NCI-H1436 (cell line): ENCODE measurements at regions not wholly inside any gene's neighbourhood (a gene's known extent, or its start where the extent isn't known, plus 50 kb on each side); places are given as distances from the start of the nearest gene placed in this dataset.

Experiments
- DNase-seq: peaks from one replicate; lab custom pipeline; 2025; lab: John Stamatoyannopoulos, UW

DNA sequence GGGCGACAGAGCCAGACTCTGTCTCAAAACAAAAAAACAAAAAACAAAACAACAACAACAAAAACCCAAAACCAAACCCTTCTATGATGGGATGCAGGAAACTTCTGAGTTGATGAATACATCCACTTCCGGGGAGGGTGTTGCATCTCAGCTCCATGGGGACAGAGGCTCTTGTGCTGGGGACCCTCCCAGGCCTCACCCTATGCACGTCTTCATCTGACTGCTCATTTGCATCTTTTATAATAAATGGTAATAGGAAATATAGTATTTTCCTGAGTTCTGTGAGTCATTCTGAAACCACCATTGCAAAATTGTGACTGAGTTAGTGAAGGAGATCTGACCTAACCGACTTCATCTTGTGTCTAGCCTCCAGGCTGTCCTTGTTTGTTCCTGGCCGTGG is 109.5 kb upstream of the SLC28A3 start:
- DNase-seq = no peak

DNA sequence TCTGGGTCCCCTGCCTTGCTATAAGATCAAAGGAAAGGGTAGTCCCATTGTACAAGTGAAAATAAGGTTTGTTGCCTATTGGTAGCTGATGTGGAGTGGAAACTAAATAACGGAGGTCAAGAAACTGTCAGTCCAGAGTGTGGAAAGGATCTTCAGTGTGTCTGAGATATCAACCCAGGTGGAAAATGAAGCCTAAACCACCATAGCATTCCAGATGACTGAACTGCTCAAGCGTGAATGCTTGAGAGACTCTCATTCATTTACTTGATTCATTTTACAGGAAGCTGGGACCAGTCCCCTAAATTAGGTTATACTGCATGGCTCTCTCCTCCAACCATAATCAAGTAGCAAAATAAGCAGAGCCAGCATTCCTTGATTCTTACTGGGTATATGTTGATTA is 116.0 kb upstream of the SLC28A3 start:
- DNase-seq = no peak

GRCh38 chr9:84460695-84461094 is 120.1 kb upstream of the SLC28A3 start:
- DNase-seq = no peak

DNA sequence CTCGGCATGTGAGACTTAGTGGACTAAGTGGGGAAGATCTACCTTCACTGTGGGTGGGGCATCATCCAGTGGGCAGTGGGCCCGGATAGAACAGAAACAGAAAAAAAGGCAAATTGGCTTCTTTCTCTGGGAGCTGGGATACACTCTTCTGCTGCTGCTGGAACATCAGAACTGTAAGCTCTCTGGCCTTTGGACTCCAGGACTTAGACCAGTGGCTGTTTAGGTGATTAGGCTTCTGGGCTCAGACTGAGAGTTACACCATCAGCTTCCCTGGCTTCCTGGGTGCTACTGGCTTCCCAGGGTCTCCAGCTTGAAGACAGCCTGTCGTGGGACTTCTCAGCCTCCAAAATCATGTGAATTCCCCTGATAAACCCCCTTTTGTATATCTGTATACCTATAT is 122.7 kb upstream of the SLC28A3 start:
- no peak for DNase-seq

- DNase-seq = no peak
Observed at GRCh38 chr9:84466580-84467285, 126.2 kb upstream of the SLC28A3 start.

DNA sequence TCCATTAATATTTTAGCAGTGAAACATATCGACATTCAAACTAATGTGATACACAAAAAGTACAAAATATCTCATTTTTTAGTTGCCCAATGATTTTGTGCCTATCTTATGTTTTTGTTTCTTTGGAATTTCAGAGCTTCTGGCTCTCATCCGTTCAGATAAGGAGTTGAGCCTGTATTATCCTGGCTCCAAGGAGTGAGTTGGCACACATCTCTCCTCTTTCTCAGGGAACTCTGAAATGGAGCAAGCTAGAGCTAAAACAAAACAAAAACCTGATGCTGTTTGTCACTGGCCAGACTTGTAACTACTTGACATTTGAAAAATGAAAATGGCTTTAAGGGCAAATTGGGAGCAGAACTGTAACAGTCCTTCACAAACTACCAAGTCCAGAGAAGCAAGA is 131.3 kb upstream of the SLC28A3 start:
- DNase-seq = no peak

DNA sequence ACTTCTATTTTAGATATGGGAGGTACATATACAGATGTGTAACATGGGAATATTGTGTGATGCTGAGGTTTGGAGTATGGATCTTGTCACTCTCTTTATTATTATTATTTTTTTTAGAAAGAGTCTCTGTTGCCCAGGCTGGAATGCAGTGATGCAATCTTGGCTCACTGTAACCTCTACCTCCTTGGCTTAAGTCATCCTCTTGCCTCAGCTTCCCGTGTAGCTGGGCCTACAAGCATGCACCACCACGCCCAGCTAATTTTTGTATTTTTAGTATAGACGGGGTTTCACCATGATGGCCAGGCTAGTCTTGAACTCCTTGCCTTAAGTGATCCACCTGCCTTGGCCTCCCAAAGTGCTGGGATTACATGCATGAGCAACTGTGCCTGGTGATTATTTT is 138.4 kb upstream of the SLC28A3 start:
- no peak for DNase-seq

GRCh38 chr9:84480071-84480470 is 139.5 kb upstream of the SLC28A3 start:
- no peak for DNase-seq

DNA sequence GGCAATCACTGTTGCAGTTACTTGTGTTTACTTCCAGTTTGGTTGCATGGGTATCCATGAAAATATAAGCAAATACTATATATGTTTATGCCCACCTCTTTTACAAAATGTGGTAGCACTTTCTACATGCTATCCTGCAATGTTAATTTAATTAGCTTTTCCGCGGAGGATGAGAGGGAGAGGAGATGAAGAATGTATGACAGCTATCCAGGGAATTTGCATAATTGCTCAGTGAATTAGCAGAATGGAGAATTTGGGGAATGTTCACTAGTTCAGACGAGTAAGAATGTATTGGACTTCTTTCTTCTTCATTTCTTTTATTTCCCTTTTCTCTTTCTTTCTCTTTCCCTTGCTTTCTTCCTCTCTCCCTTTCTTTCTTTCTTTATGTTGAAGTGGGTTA is 140.7 kb upstream of the SLC28A3 start:
- no peak for DNase-seq

- DNase-seq = no peak
Observed at GRCh38 chr9:84481636-84482218, 141.2 kb upstream of the SLC28A3 start.

GRCh38 chr9:84482607-84483006 is 142.0 kb upstream of the SLC28A3 start:
- DNase-seq = no peak

- DNase-seq = no peak
Observed at GRCh38 chr9:84484172-84484571, 143.6 kb upstream of the SLC28A3 start.

DNA sequence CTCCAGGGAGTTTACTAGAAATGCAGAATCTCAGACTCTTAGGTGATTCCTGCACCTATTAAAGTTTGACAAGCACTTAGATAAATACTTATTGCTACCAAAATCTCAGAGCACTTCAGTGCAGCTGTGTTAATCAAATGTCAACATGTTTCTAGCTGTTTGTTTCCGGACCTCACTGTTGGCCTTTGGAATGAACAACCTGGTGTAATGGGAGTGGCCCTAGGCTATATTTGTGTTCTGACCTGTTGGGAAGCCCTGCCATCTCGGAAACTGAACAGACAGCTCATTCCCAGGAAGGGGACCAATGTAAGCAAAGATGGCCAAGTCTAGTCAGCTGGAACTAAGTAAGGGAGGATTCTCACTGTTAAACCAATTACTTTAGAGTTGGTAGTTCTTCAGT is 145.0 kb upstream of the SLC28A3 start:
- DNase-seq = no peak

GRCh38 chr9:84486663-84487062 is 146.1 kb upstream of the SLC28A3 start:
- no peak for DNase-seq

DNA sequence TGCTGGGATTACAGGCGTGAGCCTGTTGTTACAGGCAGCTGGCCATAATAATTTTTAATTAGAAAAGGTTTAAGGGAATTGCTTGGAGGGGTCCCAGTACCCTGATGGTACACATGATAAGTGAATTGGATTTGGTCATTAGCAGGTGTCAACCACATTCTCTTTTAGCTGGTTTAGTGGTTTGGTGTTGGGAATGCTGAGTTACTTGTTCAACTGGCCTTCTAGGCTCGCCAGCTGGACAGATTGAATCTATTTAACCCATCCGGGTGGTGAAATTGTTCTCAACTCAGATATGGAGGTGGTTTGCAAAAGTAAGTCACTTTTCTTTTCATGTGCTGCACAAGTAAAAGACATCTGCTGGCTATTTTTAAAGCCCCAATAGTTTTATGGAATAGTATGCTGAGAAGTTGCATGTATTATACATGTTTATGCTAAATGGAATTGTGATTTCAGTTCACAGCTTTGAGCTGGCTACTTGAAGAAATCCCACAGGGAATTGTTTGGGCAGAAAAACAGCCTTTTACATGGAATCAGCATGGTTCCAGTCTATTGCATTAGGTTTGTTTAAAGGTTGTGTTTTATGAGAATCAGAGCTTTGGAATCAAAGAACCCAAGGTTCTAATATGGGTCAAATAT is 149.8 kb upstream of the SLC28A3 start:
- no peak for DNase-seq

- DNase-seq = no peak
Observed at GRCh38 chr9:84490842-84491325, 150.3 kb upstream of the SLC28A3 start.

DNA sequence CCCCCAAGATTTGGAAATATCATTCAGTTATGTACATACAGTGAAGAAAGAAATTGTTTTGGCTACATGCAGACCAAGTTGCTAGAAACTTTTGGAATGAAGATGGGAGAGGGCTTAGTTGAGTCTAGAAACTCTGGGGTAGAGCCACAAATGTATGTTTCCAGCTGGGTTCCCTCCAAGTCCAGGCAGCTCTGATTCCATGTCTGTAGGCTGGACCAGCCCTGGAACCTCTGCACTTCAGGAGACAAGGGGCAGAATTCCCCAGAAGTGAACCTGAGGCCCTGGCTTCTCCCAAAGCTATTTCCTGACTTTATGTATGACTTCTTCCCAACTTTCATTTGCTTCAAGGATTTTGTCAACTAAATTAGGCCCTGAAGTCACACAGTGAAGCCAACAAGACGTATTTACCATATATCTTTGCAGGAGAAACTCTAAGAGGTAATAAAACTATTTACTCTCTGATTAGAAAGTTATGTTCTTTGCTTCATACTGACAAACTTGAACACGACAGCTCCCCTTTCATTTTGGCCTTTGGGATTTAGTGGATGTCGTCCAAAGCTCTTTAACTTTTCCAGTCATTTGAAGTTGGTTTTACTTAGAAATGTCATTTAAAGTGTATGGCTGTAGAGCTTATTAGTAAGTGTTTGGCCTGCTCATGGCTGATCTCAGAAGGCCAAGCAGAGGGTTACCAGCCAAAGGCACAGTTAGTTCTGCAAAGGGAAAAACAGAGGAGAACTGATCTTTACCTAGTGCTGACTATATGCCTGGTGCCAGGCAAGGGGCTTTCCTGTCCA is 152.0 kb upstream of the SLC28A3 start:
- DNase-seq = no peak

- DNase-seq = no peak
Observed at GRCh38 chr9:84493284-84493947, 152.9 kb upstream of the SLC28A3 start.

GRCh38 chr9:84499969-84500582 is 159.5 kb upstream of the SLC28A3 start:
- DNase-seq = no peak

GRCh38 chr9:84500826-84501225 is 160.3 kb upstream of the SLC28A3 start:
- no peak for DNase-seq

- DNase-seq = no peak
Observed at GRCh38 chr9:84501587-84501986, 161.0 kb upstream of the SLC28A3 start.

- no peak for DNase-seq
Observed at GRCh38 chr9:84502066-84502465, 161.5 kb upstream of the SLC28A3 start.
